GM12891 (cell line): ENCODE measurements at regions not wholly inside any gene's neighbourhood (a gene's known extent, or its start where the extent isn't known, plus 50 kb on each side); places are given as distances from the start of the nearest gene placed in this dataset.

Experiments used
- POLR2AphosphoS5 ChIP-seq: IDR thresholded peaks from 2 replicates; pipeline ENCODE4 v1.6.1; 2011; ENCODE audit warnings: low read depth, low read length, control low read depth
- SPI1 ChIP-seq: IDR thresholded peaks from 2 replicates; pipeline ENCODE4 v1.6.1; 2011; ENCODE audit warnings: low read depth, low read length, control low read depth
- TAF1 ChIP-seq: IDR thresholded peaks from 2 replicates; pipeline ENCODE4 v1.6.1; 2011; ENCODE audit warnings: low read depth, low read length, control low read depth

GRCh38 chr5:68433526-68433922, 218.0 kb downstream of the PIK3R1 start:
- TF ChIP-seq TAF1 (no peak), POLR2AphosphoS5 (no peak), SPI1 (no peak)
